Cardiac muscle cell (in vitro differentiated cells and primary cell): ENCODE measurements at regions not wholly inside any gene's neighbourhood (a gene's known extent, or its start where the extent isn't known, plus 50 kb on each side); places are given as distances from the start of the nearest gene placed in this dataset.

Source experiments
- DNase-seq, 2 donors: peaks; one replicate each; pipeline versions ENCODE4 v3.0.0 to v3.0.0-alpha.2; 2010 to 2017; ENCODE audit warnings: low read depth in 1 of 2, low spot score in 1 of 2
- H3K27ac ChIP-seq: fragments of 200-600 bp; sonication (generic); 2 replicates; pipeline ENCODE4 v1.5.1; 2016
- H3K27me3 ChIP-seq: fragments of 200-600 bp; sonication (generic); 2 replicates; pipeline ENCODE4 v1.6.0; 2016; ENCODE audit warnings: control low read depth
- H3K36me3 ChIP-seq: fragments of 200-600 bp; sonication (generic); 2 replicates; pipeline ENCODE4 v1.5.1; 2016; ENCODE audit warnings: control low read depth
- H3K4me1 ChIP-seq: fragments of 200-600 bp; sonication (generic); 2 replicates; pipeline ENCODE4 v1.8.1; 2017; ENCODE audit warnings: low read depth, mild to moderate bottlenecking, mixed run types
- H3K4me3 ChIP-seq: fragments of 200-600 bp; sonication (generic); 2 replicates; pipeline ENCODE4 v1.5.1; 2016; ENCODE audit warnings: mild to moderate bottlenecking
- H3K9me3 ChIP-seq: fragments of 200-600 bp; sonication (generic); 2 replicates; pipeline ENCODE4 v1.5.1; 2017; ENCODE audit warnings: low read depth, mild to moderate bottlenecking, control low read depth
- TF ChIP-seq, protein P1 (sequence below): IDR thresholded peaks from 2 replicates; pipeline ENCODE4 v1.5.1; 2012; ENCODE audit warnings: low read depth, mild to moderate bottlenecking, low read length

GRCh38 chr5:174284873-174285272 lies 239.4 kb downstream of the NSG2 start:
- Histone ChIP-seq H3K27ac (no peak overlapping the region), H3K4me3 (no peak overlapping the region), H3K36me3 (no peaks in the 10 kb centered on the region), H3K4me1 (no peaks in the 10 kb centered on the region), H3K27me3 (no peaks in the 10 kb centered on the region), H3K9me3 (no peaks in the 10 kb centered on the region)
- no peak for DNase-seq
- TF ChIP-seq, protein P1, sequence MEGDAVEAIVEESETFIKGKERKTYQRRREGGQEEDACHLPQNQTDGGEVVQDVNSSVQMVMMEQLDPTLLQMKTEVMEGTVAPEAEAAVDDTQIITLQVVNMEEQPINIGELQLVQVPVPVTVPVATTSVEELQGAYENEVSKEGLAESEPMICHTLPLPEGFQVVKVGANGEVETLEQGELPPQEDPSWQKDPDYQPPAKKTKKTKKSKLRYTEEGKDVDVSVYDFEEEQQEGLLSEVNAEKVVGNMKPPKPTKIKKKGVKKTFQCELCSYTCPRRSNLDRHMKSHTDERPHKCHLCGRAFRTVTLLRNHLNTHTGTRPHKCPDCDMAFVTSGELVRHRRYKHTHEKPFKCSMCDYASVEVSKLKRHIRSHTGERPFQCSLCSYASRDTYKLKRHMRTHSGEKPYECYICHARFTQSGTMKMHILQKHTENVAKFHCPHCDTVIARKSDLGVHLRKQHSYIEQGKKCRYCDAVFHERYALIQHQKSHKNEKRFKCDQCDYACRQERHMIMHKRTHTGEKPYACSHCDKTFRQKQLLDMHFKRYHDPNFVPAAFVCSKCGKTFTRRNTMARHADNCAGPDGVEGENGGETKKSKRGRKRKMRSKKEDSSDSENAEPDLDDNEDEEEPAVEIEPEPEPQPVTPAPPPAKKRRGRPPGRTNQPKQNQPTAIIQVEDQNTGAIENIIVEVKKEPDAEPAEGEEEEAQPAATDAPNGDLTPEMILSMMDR, result no peak

- Histone ChIP-seq H3K9me3 (no peaks in the 10 kb centered on the region), H3K27me3 (no peaks in the 10 kb centered on the region), H3K4me3 (no peak overlapping the region), H3K4me1 (no peaks in the 10 kb centered on the region), H3K36me3 (no peaks in the 10 kb centered on the region), H3K27ac (no peak overlapping the region)
- DNase-seq, result no peak
- TF ChIP-seq, protein P1, result no peak
Observed at GRCh38 chr5:174287761-174288160, 242.3 kb downstream of the NSG2 start.

- Histone ChIP-seq H3K4me3 (no peak overlapping the region), H3K27ac (no peak overlapping the region), H3K9me3 (no peaks in the 10 kb centered on the region), H3K4me1 (no peaks in the 10 kb centered on the region), H3K36me3 (no peaks in the 10 kb centered on the region), H3K27me3 (no peaks in the 10 kb centered on the region)
- TF ChIP-seq, protein P1, result no peak
- DNase-seq, result no peak
Observed at GRCh38 chr5:174288439-174288838, 242.9 kb downstream of the NSG2 start.

DNA sequence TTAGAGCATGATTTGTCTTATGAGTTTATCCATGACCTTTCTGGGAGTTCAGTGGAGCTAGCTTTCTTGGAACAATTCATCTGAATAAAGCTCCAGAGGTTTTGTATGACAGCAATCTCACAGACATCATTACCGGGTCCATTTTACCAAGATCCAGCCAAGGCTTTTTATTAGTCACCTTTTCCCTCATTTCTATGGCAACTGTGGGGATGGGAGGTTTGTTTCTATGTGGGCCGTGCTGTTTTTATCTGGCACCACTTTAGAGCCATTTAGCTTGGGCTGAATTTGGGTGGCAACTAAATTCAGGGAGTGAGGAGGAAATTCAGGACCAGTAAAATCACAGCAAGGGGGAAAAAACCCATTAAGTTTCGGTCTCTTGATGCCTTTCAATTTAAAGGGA lies 245.7 kb downstream of the NSG2 start:
- TF ChIP-seq, protein P1, result no peak
- no peak overlapping the region for H3K4me3 ChIP-seq
- H3K27ac ChIP-seq, result no peak overlapping the region
- no peak for DNase-seq
- no peaks in the 10 kb centered on the region for H3K36me3 ChIP-seq
- no peaks in the 10 kb centered on the region for H3K4me1 ChIP-seq
- H3K27me3 ChIP-seq, result no peaks in the 10 kb centered on the region
- H3K9me3 ChIP-seq, result no peaks in the 10 kb centered on the region

GRCh38 chr5:174292348-174292747 lies 246.8 kb downstream of the NSG2 start:
- no peak for DNase-seq
- no peaks in the 10 kb centered on the region for H3K36me3 ChIP-seq
- TF ChIP-seq, protein P1, result no peak
- no peaks in the 10 kb centered on the region for H3K4me1 ChIP-seq
- no peaks in the 10 kb centered on the region for H3K9me3 ChIP-seq
- no peak overlapping the region for H3K27ac ChIP-seq
- H3K27me3 ChIP-seq, result no peaks in the 10 kb centered on the region
- H3K4me3 ChIP-seq, result no peak overlapping the region

- Histone ChIP-seq H3K9me3 (no peaks in the 10 kb centered on the region), H3K27me3 (no peaks in the 10 kb centered on the region), H3K4me3 (no peak overlapping the region), H3K36me3 (no peaks in the 10 kb centered on the region), H3K4me1 (no peaks in the 10 kb centered on the region), H3K27ac (no peak overlapping the region)
- DNase-seq, result no peak
- TF ChIP-seq, protein P1, result no peak
Observed at GRCh38 chr5:174293006-174293405, 247.5 kb downstream of the NSG2 start.
